ENCODE measurements at regions not wholly inside any gene's neighbourhood (a gene's known extent, or its start where the extent isn't known, plus 50 kb on each side); places are given as distances from the start of the nearest gene placed in this dataset.

- no peak for TF ChIP-seq POLR2A (IDR thresholded peaks at IDR 0.05)
- TF ChIP-seq CTCF (IDR thresholded peaks at IDR 0.05), result no peak
Observed at GRCh38 chr11:32510039-32510438, 73.6 kb upstream of the EIF3M start.
